Gastroesophageal sphincter (tissue), 3 donors: ENCODE measurements at regions not wholly inside any gene's neighbourhood (a gene's known extent, or its start where the extent isn't known, plus 50 kb on each side); places are given as distances from the start of the nearest gene placed in this dataset.

Source experiments
- EP300 ChIP-seq: sonication (generic); formaldehyde crosslinking; IDR thresholded peaks from one replicate; pipeline ENCODE4 v1.6.1; 2017; ENCODE audit warnings: antibody characterized with exemption, mild to moderate bottlenecking
- POLR2A ChIP-seq, 2 donors: fragments of 450-650 bp; IDR thresholded peaks; one replicate each; pipeline ENCODE4 v1.6.1; 2017; ENCODE audit warnings: antibody characterized with exemption in 2 of 2, mild to moderate bottlenecking in 2 of 2, moderate library complexity in 1 of 2
- POLR2AphosphoS5 ChIP-seq: sonication (generic); formaldehyde crosslinking; IDR thresholded peaks from one replicate; pipeline ENCODE4 v1.6.1; 2017; ENCODE audit warnings: antibody characterized with exemption
- TF ChIP-seq, protein P1 (sequence below), 4 experiments: fragments of 200-600 bp in 2 of 4; fragments of 450-650 bp in 2 of 4; sonication (generic) in 1 of 4; IDR thresholded peaks; one replicate each; pipeline ENCODE4 v1.5.1; 2017 to 2019; ENCODE audit warnings: antibody characterized with exemption in 4 of 4, mild to moderate bottlenecking in 2 of 4, moderate library complexity in 2 of 4

DNA sequence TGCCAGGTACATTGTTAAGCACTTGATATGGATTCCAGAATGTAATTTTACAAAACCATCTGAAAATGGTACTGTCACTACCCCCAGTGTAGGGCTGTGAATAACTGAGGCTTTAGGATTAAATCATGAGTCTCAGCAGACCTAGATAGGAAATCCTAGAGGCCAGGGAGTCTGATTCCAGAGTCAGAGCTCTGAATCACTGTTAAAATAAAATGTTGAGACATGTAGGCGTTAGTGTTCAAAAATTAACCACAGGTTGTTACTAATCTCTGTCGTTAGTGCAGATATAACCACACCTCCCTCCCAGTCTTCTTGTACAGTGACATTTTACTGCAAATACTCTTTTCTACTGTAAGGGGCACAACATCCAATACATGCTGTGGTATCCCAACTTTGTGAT lies 1828.8 kb downstream of the MAT2B start:
- TF ChIP-seq, protein P1, sequence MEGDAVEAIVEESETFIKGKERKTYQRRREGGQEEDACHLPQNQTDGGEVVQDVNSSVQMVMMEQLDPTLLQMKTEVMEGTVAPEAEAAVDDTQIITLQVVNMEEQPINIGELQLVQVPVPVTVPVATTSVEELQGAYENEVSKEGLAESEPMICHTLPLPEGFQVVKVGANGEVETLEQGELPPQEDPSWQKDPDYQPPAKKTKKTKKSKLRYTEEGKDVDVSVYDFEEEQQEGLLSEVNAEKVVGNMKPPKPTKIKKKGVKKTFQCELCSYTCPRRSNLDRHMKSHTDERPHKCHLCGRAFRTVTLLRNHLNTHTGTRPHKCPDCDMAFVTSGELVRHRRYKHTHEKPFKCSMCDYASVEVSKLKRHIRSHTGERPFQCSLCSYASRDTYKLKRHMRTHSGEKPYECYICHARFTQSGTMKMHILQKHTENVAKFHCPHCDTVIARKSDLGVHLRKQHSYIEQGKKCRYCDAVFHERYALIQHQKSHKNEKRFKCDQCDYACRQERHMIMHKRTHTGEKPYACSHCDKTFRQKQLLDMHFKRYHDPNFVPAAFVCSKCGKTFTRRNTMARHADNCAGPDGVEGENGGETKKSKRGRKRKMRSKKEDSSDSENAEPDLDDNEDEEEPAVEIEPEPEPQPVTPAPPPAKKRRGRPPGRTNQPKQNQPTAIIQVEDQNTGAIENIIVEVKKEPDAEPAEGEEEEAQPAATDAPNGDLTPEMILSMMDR (IDR thresholded peaks at IDR 0.05): no peak
- TF ChIP-seq POLR2A (IDR thresholded peaks at IDR 0.05): no peak
- no peak for TF ChIP-seq POLR2AphosphoS5
- TF ChIP-seq EP300: no peak
